AG08395 (cell line): ENCODE measurements at regions not wholly inside any gene's neighbourhood (a gene's known extent, or its start where the extent isn't known, plus 50 kb on each side); places are given as distances from the start of the nearest gene placed in this dataset.
"Not testable (repeated sequence)": the region's sequence is repeated elsewhere in the genome, so short reads cannot be mapped to it uniquely, and the experiment has no call there.

ENCODE experiments used
- DNase-seq: peaks from one replicate; pipeline ENCODE4 v3.0.0; 2012; ENCODE audit warnings: mixed read lengths, low spot score

DNA sequence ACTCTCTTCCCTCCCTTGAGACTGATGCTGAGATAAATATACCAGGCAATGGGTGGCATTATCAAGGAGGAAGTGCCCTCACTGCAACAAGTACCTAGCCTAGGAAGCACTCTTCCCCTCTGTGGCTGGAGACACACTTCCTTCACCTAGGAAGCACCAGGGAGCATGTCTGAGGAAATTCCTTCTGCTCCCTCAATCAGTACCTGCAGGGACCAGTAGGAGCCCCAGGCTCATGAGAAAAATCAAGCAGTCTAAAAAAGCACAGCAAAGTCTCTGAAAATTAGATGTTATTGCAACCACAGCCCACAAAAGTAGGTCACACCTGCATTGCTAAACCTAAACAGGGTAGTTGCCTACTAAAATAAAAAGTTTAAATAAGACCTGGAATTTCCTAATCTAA is 78.2 kb upstream of the TRPM1 start:
- no peak for DNase-seq

DNA sequence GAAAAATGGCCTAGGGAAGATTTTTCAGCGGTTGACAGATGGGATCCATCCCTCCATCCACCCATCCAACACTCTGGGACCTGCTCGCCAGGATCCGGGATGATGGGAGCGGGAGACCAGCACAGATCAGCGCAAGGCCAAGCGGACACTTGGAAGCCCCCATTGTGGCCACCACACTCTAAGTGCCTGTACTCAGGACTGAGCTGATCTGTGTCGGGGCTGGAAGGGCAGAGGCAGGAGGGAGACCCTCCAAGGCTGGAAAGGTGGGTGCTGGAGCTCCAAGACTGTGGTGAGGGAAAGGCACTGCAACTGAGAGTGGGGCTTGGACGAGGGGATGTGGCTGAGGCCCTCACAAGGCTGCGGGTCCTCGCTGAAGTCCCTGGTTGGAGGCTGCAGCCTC is 91.8 kb upstream of the TRPM1 start:
- no peak for DNase-seq

DNA sequence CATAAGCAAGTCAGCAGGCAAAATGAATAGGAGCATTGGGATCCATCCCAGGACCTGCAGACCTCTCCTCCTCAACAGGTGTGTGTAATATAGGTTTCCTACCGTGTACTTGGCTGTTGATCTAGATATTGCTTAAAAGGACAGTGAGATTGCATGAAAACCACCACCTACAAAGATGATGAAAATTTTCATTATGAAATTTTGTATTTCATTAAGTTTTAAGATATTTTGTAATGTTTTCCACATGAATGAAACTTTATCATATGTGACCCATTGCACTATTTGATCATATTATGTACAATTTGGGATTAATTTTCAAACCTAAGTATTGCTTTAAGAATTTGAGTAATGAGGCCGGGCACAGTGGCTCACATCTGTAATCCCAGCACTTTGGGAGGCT is 94.3 kb upstream of the TRPM1 start:
- no peak for DNase-seq

DNA sequence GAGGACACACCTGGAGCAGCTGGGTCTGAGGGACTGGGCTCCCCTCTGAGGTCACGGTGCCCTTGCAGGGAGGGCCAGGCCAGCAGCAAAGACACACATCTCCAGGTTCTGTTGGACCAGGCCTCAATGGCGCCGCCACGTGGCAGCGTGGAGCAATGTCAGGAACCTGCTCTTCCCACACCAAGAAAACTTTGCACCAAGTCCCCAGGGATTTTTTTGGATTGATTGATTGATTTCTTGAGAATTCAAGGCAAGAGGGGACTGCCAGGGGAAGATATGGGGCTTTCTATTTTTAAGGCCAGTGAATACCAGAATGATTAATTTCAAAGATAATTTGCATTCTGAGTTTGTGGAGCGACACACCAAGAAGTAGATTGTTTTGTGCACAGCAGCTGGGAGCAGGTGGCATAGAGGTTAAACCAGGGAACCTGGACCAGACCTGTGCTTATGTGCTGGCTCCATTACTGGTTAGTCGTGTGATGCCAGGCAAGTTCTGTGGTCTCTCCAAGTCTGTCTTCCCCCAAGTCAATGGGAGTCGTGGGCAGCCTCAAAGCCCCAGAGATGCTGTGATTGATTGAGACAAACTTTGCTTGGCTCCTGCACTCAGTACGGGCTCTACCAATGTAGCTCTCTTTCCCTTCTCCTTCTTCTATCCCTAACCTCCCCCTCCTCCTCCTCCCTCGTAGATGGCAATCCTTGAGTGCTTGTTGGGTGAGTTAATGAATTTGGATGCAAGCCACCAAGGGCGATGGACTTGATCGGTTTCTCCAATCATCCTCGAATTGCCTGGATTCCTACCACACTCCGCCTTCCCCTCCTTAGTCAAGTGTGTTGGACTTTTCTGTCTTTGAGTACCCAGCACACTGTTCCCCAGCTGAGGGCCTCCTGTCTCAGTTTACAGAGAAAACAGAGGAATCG is 96.2 kb upstream of the TRPM1 start:
- DNase-seq, result peak; percentile 13

DNA sequence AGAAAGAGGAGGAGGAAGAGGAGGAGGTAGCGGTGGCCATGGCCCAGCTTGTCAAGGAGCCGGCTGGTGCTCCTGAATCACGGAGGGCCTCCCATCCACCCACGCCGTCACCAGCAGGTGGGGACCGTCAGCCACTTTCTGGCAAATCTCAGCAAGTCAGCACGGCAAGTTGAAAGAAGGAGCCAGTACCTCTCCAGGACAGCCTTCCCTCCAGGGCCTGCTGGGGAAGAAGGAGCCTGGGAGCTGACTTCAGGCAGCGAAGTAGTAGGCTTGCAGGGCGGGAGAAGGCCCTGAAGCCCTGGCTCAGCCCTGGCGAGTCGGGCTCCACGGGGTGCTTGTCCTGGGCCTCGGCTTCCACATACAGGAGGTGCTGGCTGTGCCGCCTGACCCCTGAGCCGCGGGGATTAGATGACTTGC is 99.2 kb upstream of the TRPM1 start:
- DNase-seq, result peak; percentile 32

DNA sequence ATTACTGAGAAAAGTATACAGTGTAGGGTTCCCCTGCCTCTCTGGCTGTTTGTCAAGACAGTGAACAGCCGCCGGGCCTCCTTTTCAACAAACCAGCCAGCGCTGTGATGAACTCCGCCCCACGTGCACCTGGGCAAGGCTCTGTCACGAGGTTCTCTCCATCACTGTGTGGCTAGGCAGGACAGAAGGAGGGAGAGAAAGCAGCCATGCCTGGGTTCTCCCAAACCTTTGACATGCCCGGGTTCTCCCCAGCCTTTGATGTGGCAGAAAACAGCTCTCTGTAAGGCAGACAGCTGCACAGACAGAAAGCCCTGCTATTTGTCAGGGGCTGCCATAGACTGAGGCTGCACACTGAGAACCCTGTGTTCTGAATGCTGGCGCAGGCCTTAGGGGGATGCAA is 101.4 kb upstream of the TRPM1 start:
- DNase-seq, result no peak

DNA sequence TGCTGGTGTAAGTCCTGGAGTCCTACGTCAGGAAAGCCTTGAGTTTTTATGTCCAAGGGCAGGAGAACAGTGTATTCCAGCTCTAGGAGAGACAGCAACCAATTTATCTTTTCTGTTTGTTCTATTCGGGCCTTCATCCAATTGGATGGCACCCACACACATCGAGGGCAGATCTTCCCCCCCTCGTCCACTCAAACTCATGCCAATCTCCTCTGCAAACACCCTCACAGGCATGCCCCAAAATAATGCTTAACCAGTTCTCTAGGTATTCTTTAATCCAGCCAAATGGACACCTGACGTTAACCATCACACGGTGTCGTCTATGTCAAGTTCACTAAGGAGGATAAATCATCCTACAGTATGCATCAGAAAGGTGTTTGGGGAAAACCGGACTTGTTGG is 102.5 kb upstream of the TRPM1 start:
- DNase-seq, result no peak

DNA sequence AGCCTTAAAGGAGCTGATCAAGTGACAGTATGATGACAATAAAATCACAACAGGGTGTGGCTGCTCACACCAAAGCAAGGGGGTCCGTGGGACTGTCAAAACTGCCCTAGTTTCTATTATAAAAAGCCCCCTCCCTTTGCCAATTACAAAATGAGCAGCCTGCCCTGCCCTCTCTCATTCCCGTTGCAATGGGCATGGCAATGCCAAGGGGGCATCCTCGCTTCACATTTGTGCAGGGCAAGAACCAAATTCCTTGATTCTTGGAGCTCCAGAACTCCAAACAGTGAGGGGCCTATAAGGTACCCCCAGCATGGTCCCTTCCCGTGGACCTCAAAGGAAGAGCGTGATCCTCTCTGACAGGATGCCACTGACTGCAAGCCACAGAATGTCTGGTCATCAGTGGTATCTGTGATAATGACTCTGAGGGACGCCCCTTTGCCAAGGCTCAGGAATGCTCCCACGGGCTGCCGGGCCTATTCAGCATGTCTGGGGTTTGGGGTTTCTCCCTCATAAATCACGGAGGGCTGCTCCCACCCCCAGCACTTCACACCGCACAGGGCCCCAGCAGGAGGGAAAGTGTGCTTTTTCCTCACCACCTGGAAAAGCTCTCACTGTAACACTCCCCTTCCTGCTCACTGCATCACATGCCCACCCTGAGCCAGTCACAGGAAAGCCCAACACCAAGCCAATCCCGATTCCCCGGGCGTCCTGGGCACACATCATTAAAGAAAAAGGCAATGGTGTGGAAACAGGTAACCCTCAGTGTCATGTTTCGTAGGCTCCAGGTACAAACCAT is 105.1 kb upstream of the TRPM1 start:
- no peak for DNase-seq

DNA sequence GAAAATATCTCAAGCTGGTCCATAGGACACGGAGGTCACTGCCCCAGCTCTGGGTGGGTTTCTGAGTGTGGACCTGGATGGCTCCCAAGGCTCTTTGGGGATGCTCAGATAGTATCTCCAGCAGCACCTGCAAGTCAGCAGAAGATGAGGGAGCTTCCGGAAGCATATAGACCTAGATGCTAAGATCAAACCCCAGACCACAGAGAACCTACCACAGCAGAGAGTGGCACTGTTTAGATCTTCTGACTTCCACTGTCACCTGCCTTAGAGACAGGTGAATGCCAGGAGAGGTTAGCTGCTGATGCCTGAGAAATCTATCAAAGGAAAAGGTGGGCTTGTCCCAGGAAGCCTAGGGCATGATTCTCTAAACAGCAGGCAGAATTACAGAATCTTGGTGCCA is 105.7 kb upstream of the TRPM1 start:
- no peak for DNase-seq

DNA sequence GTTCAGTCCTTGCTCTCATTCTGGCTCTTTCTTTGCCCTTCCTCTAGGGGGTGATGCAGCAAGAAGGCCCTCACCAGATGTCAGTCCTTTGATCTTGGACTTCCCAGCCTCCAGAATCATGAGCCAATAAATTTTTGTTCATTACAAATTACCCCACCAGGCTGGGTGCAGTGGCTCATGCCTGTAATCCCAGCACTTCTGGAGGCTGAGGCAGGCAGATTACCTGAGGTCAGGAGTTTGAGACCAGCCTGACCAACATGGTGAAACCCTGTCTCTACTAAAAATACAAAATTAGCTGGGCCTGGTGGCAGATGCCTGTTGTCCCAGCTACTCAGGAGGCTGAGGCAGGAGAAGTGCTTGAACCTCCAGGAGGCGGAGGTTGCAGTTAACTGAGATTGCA is 106.3 kb upstream of the TRPM1 start:
- not testable (repeated sequence) for DNase-seq

DNA sequence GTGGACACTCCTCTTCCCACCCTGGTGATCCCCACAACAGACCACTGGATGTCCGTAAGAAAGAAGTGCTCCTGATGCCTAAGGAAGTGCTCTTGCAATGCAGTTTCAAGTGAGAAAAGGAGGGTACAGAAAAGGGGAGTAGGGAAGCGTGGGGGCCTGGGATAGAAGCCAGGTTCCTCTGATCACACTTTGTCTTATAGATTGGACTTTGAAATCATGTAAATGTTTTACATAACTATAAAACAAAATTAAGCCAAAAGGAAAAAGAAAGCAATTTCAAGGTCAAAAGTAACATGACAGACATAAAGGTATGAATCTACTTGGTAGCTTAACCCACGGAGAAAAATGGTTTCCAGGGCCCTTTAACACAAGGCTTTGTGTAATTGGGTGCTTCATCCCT is 107.3 kb upstream of the TRPM1 start:
- no peak for DNase-seq

DNA sequence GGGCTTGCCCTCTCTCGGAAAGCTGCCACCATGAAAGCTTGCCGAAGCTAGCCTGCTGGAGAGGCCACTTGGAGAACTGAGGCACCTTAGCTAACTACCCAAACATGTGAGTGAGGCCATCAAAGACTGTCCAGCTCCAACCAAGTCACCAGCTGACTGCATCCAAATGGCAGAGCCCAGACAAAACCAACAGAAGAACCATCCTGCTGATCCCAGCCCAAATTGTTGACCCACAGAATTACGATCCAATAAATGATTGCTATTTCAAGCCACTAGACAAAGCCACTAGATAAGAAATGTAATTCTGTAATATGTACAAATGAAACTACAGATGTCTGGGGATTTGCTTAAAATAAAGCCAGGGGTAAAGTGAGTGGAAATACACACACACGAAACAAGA is 109.8 kb upstream of the TRPM1 start:
- DNase-seq, result no peak

DNA sequence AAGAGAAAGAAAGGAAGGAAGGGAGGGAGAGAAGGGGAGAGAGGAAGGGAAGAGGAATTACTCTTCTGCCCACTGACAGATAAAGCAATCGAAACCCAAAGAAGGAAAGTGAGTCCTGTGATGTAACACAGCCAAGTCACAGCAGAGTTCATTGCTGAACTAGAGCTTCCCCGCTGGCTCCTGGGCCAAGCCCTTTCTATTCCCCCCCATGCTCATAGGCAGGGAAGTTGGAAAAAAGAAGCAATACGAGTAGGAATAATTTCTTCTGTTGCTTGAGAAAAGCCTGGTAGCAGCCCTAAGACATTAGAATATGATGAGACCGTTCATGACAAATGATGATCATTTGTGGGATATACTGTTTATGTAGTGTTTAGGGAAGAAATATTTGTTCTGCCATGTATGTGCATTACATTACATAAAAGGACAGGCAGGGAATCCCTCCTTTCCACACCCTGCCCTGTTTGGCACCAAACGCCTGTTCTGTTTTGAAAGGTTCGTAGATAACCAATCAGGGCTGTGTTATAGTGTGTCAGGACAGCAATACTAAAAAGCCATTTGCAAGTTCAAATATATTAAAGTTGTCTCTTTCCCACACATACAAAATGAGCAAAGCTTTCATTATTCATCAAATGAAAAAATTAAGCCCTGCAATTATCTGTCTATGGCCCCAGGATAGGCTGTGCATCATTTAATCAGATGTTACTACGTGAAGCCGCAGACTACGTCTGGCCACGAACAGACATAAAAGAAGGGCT is 111.0 kb upstream of the TRPM1 start:
- DNase-seq, result no peak

DNA sequence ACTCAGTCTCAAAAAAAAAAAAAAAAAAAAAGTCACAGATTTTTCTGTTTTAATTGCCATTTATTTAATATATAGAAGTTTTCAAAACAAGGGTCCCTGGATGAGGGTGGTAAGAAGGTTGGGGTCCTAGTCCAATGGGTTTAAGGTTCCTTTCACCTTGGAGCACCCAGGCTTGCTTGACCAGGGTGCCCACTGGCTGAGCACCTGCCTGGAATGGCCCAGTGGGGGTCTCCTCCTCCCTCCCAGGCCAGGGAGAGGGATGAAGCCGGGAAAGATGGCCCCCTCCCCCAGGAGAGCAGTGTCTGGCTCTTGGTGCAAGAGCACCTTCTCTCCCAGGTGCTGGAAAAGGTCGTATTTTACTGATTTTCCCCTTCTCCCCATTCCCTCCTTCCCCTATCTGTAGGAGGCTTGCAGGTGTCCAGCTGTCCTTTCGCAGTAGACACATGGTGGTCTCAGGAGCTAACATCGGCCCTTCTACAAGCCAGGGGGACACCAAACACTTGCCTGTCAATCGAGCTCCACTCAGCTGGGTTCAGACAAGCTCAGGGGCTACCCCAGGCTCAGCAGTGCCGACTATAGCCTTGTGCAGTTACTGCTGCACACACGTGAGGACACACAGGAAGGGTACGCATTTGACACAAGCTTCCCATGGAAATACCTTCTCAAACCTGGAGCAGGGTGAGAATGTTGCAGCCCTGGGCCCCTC is 112.3 kb upstream of the KLF13 start:
- DNase-seq, result no peak

DNA sequence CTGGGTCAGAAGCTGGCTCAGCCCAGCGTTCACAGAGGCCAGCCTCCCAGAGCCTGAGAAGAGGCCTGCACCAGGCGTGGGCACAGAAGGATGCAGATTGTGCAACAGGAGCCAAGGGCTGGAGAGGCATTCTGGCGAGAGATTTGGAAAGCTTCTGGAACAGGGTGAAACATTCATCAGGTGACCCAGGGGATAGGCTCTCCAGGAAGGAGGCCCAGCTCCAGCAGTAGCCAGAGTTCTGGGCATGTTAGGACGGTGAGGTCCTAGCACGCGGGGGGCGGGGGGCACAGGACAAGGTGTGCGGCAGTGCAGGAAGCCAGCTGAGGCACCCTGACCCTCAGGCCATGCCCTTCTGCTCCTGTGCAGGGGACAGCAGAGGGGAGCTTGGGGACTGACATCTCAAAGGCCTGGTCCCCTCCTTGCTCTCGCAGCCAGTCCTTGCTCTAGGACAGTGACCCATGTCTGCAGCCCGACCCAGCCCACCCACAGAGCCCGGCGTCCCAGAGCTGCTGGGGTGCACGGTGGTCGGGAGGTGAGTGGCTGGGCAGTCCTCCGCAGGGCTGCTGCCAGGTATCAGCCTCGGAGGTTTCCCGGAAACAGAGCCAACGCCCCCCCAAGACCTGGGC is 111.7 kb upstream of the KLF13 start:
- DNase-seq, result peak; percentile 53

DNA sequence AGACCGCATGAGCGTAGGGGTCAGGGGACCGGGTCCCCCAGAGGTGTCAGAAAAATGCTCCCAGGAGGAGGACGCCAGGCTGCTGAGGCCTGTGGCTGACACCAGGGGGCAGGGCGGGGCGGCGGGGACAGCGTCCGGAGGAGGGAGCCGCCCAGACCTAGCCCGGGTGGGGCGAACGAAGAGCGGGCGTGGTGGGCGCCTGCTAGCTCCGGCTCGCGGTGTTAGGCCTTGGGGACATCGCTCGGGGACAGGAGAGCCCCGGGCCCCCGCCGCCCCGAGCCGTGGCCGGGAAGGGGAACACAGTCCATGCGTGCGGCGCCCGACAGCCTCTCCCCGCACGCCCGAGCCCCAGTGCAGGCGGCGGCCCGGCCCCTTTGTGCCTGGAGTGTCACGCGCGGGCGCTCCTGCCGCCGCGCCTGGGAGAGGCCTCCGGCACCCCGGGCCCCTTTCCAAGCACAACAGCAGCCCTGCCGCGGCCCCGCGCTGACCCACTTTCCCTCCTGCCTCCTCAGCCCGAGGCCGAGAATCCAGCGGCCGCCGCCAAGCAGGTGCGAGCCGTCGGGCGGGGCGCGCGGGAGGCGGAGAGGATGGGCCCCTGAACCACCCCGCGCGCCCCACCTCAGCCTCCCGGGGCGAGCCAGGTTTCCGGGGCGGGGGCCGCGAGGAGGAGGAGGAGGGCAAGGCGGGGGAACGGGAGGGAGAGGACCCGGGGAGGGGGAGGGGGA is 111.0 kb upstream of the KLF13 start:
- DNase-seq, result peak; percentile 78

DNA sequence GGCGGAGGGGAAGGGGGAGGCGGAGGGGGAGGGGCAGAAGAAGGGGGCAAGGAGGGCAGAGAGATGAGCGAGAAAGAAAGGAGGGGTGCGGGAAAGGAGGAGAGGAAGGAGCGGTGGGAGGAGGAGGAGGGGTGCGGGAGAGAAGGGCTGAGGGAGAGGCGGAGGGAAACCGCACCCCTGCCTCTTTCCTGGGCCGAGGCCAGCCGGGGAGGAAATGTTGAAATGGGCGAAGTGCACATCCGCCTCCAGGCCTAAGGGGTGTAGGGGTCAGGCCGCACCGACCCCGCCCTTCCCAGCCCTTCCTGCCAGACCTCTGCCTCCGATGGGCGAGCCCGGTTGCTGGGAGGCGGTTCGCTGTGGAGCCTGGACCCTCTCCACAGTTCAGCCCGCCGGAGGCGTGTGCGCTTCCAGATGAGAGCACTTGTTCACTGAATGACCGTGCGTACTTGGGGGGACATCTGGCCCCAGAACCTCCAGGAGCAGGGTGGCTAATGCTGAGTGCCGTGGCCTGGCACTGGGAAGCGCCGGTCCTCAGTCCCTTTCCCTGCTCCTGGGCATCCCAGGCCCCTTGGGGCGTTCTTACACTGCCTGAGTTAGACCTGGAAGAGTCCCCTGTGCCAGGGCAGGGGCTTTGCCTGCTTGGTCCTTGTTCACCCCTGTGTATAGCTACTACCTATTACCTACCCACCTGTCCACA is 110.3 kb upstream of the KLF13 start:
- peak; percentile 62 for DNase-seq

DNA sequence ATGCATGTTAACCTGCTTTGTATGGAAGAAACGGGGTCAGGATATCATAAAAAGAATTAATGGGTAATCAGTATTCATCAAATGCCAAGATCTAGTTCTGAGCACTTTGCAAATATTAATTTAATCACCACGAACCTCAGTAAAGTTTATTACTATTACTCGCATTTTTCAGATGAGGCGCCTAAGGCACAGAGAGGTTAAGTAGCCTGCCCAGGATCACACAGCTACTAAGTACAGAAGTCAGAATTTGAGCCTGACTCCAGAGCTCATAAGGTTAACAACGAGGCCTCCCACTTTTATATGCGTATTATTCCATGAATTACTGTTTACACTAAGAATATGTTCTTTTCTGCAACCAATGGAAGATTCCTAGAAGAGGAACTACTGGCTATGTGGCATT is 109.6 kb upstream of the KLF13 start:
- no peak for DNase-seq

DNA sequence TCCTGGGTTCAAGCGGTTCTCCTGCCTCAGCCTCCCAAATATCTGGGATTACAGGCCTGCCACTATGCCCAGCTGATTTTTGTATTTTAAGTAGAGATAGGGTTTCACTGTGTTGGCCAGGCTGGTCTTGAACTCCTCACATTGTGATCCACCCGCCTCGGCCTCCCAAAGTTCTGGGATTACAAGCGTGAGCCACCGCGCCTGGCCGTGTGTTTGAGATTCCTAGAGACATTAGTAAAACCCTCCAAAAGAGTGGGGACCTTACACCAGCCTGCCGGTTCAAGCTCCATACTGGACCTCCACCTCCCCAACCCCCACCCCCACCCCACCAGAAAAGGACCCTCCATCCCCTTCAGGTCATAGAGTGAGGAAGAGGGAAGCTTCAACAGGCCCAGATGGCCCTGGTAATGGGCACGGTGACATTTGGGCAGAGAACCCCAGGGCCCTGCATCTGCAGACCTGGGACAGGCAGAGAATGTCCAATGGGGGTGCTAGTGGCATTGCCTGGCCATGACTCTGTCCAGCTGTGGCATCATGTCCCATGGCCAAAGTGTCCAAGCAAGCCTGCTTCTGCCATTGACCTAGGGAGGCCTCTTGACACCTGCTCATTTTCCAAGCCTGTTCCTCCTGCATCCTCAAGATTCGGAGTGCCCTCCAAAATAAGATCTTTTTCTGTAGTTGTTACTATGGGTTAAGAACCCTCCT is 108.9 kb upstream of the KLF13 start:
- no peak for DNase-seq

DNA sequence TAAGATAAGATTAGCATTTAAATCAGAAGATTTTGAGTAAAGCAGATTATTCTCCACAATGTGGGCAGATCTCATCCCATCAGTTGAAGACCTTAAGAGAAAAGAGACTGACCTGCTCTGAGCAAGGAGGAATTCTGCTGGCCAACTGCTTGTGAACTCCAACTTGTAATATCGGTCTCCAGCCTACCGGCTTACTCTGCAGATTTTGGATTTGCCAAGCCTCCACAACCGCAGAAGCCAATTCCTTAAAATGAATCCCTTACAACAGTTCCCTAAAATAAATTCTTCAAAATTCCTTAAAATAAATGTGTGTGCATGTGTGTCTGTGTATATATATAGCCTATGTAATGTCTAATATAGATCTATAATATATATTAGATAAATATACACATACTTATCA is 107.4 kb upstream of the KLF13 start:
- no peak for DNase-seq
